SK-N-SH treated with all-trans-retinoic acid at 6 μM for 48 hours (cell line): ENCODE measurements at regions not wholly inside any gene's neighbourhood (a gene's known extent, or its start where the extent isn't known, plus 50 kb on each side); places are given as distances from the start of the nearest gene placed in this dataset.

Experiments used
- RARB ChIP-seq: fragments of 250-450 bp; sonication (Bioruptor Pico); IDR thresholded peaks from 2 replicates; pipeline ENCODE4 v1.8.0; 2021; ENCODE audit warnings: mild to moderate bottlenecking, moderate library complexity
- TF ChIP-seq, protein P1 (sequence below): fragments of 250-450 bp; sonication (Bioruptor Pico); IDR thresholded peaks from 2 replicates; pipeline ENCODE4 v1.5.0; 2020; ENCODE audit warnings: mild to moderate bottlenecking, moderate library complexity
- TF ChIP-seq, protein P2 (sequence below): fragments of 250-450 bp; sonication (Bioruptor Pico); IDR thresholded peaks from 2 replicates; pipeline ENCODE4 v1.8.0; 2020; ENCODE audit warnings: mild to moderate bottlenecking, moderate library complexity, borderline replicate concordance

DNA sequence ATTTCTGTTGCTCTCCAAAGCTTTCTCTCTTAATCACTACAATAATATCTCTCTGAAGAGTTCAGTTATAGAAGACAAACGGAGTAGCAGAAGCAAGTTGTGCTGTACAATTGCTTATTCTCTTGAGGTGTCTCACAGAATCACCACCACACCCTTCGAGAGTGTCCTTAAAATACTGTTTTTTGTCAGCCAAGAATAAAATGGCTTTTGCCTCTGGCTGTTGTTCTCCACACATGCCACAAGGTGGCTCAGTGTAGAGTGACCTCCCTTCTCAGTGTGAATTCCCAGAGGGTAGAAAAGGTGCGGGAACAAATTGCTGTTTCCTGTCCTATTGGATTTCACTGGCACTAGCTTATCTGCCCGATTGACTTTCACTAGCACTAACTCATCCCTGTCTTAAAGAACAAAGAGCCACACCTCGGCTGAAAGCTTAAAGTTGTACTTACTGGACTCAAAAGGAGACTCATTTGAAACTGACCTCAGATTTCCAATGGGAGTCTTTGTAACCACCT lies 134.2 kb upstream of the SATB1 start:
- TF ChIP-seq, protein P1, sequence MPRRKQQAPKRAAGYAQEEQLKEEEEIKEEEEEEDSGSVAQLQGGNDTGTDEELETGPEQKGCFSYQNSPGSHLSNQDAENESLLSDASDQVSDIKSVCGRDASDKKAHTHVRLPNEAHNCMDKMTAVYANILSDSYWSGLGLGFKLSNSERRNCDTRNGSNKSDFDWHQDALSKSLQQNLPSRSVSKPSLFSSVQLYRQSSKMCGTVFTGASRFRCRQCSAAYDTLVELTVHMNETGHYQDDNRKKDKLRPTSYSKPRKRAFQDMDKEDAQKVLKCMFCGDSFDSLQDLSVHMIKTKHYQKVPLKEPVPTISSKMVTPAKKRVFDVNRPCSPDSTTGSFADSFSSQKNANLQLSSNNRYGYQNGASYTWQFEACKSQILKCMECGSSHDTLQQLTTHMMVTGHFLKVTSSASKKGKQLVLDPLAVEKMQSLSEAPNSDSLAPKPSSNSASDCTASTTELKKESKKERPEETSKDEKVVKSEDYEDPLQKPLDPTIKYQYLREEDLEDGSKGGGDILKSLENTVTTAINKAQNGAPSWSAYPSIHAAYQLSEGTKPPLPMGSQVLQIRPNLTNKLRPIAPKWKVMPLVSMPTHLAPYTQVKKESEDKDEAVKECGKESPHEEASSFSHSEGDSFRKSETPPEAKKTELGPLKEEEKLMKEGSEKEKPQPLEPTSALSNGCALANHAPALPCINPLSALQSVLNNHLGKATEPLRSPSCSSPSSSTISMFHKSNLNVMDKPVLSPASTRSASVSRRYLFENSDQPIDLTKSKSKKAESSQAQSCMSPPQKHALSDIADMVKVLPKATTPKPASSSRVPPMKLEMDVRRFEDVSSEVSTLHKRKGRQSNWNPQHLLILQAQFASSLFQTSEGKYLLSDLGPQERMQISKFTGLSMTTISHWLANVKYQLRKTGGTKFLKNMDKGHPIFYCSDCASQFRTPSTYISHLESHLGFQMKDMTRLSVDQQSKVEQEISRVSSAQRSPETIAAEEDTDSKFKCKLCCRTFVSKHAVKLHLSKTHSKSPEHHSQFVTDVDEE: no peak
- TF ChIP-seq, protein P2, sequence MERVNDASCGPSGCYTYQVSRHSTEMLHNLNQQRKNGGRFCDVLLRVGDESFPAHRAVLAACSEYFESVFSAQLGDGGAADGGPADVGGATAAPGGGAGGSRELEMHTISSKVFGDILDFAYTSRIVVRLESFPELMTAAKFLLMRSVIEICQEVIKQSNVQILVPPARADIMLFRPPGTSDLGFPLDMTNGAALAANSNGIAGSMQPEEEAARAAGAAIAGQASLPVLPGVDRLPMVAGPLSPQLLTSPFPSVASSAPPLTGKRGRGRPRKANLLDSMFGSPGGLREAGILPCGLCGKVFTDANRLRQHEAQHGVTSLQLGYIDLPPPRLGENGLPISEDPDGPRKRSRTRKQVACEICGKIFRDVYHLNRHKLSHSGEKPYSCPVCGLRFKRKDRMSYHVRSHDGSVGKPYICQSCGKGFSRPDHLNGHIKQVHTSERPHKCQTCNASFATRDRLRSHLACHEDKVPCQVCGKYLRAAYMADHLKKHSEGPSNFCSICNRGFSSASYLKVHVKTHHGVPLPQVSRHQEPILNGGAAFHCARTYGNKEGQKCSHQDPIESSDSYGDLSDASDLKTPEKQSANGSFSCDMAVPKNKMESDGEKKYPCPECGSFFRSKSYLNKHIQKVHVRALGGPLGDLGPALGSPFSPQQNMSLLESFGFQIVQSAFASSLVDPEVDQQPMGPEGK (CRISPR knock-in tag): no peak
- no peak for TF ChIP-seq RARB (CRISPR knock-in tag)
